Endothelial cell of umbilical vein (primary cell): ENCODE measurements at regions not wholly inside any gene's neighbourhood (a gene's known extent, or its start where the extent isn't known, plus 50 kb on each side); places are given as distances from the start of the nearest gene placed in this dataset.

ENCODE experiments used
- CTCF ChIP-seq, 2 donors: IDR thresholded peaks; 1 replicate in 1 of 2; 2 replicates in 1 of 2; pipeline ENCODE4 v1.5.1; 2011; ENCODE audit warnings: low read length in 2 of 2, mild to moderate bottlenecking in 2 of 2, moderate library complexity in 2 of 2, control low read depth in 1 of 2, inconsistent platforms in 1 of 2, low read depth in 1 of 2; ENCODE audit not compliant: insufficient read depth in 1 of 2; ENCODE audit errors: extremely low read depth in 1 of 2
- MYC ChIP-seq: IDR thresholded peaks from one replicate; pipeline ENCODE4 v1.6.1; 2011; ENCODE audit warnings: mild to moderate bottlenecking, low read depth, low read length
- POLR2A ChIP-seq: IDR thresholded peaks from 2 replicates; pipeline ENCODE4 v1.6.1; 2012; ENCODE audit warnings: low read depth, mild to moderate bottlenecking, control low read depth, low read length
- POLR2AphosphoS5 ChIP-seq: IDR thresholded peaks from 2 replicates; pipeline ENCODE4 v1.6.1; 2012; ENCODE audit warnings: low read depth, mild to moderate bottlenecking, control low read depth, low read length, moderate library complexity; ENCODE audit not compliant: insufficient read depth

GRCh38 chr5:143471041-143471509 lies 67.6 kb upstream of the NR3C1 start:
- TF ChIP-seq CTCF (IDR thresholded peaks at IDR 0.05; ENCODE audit: extremely low read depth in 1 of 2, insufficient read depth in 1 of 2, low read depth in 1 of 2, low read length in 2 of 2) (no peak), POLR2AphosphoS5 (no peak), MYC (no peak), POLR2A (no peak)
